HEK293 (cell line): ENCODE measurements at regions not wholly inside any gene's neighbourhood (a gene's known extent, or its start where the extent isn't known, plus 50 kb on each side); places are given as distances from the start of the nearest gene placed in this dataset.

Experiments
- KLF1 ChIP-seq: fragments of 450-650 bp; formaldehyde crosslinking; IDR thresholded peaks from 2 replicates; pipeline ENCODE4 v1.5.1; 2016; ENCODE audit warnings: missing biosample characterization, missing genetic modification characterization
- PRDM4 ChIP-seq: fragments of 450-650 bp; formaldehyde crosslinking; IDR thresholded peaks from 2 replicates; pipeline ENCODE4 v1.5.1; 2017; ENCODE audit warnings: missing biosample characterization, missing genetic modification characterization
- ZNF549 ChIP-seq: fragments of 450-650 bp; IDR thresholded peaks from 2 replicates; pipeline ENCODE4 v1.5.1; 2018; ENCODE audit warnings: missing biosample characterization, missing genetic modification characterization, mild to moderate bottlenecking, inconsistent platforms, moderate library complexity

GRCh38 chr18:41747723-41748242 is 207.3 kb upstream of the PIK3C3 start:
- TF ChIP-seq ZNF549 (tag by site-specific recombination) (no peak), PRDM4 (tag by site-specific recombination) (no peak), KLF1 (no peak)
